ENCODE measurements at regions not wholly inside any gene's neighbourhood (a gene's known extent, or its start where the extent isn't known, plus 50 kb on each side); places are given as distances from the start of the nearest gene placed in this dataset.

- no peak overlapping the region for H3K27ac ChIP-seq (ENCODE audit: low read length)
- no peaks in the 10 kb centered on the region for H3K27me3 ChIP-seq (ENCODE audit: control insufficient read depth, insufficient read depth, low read length)
- no peaks in the 10 kb centered on the region for H3K4me1 ChIP-seq (ENCODE audit: control insufficient read depth, insufficient read depth, low read length)
- no peaks in the 10 kb centered on the region for H3K9me3 ChIP-seq (ENCODE audit: control insufficient read depth, low read depth, low read length)
- H3K36me3 ChIP-seq (ENCODE audit: control insufficient read depth, insufficient read depth, low read length): no peaks in the 10 kb centered on the region
- WGBS (ENCODE audit: insufficient coverage, low lambda C conversion rate): 78% methylated on average over 4 of the region's 11 CpGs
- no peak overlapping the region for H3K4me3 ChIP-seq (ENCODE audit: low read length)
- no peak for DNase-seq
Measured at GRCh38 chr20:48159145-48160008, 374.1 kb upstream of the SULF2 start.

GRCh38 chr20:48158014-48158413 is 372.7 kb upstream of the SULF2 start:
- Histone ChIP-seq H3K36me3 (ENCODE audit: control insufficient read depth, insufficient read depth, low read length) (no peaks in the 10 kb centered on the region), H3K9me3 (ENCODE audit: control insufficient read depth, low read depth, low read length) (no peaks in the 10 kb centered on the region), H3K4me1 (ENCODE audit: control insufficient read depth, insufficient read depth, low read length) (no peaks in the 10 kb centered on the region), H3K27me3 (ENCODE audit: control insufficient read depth, insufficient read depth, low read length) (no peaks in the 10 kb centered on the region), H3K27ac (ENCODE audit: low read length) (no peak overlapping the region), H3K4me3 (ENCODE audit: low read length) (no peak overlapping the region)
- no peak for DNase-seq
- no CpG with 5 or more reads among the region's 2 CpGs for WGBS (ENCODE audit: insufficient coverage, low lambda C conversion rate)

- no peak for DNase-seq
- Histone ChIP-seq H3K4me1 (ENCODE audit: control insufficient read depth, insufficient read depth, low read length) (no peaks in the 10 kb centered on the region), H3K36me3 (ENCODE audit: control insufficient read depth, insufficient read depth, low read length) (no peaks in the 10 kb centered on the region), H3K27ac (ENCODE audit: low read length) (no peak overlapping the region), H3K4me3 (ENCODE audit: low read length) (no peak overlapping the region), H3K27me3 (ENCODE audit: control insufficient read depth, insufficient read depth, low read length) (no peaks in the 10 kb centered on the region), H3K9me3 (ENCODE audit: control insufficient read depth, low read depth, low read length) (no peaks in the 10 kb centered on the region)
- WGBS (ENCODE audit: insufficient coverage, low lambda C conversion rate): no CpG with 5 or more reads among the region's 3 CpGs
Measured at GRCh38 chr20:48156951-48157700, 371.8 kb upstream of the SULF2 start.

GRCh38 chr20:48156521-48156920 is 371.2 kb upstream of the SULF2 start:
- Histone ChIP-seq H3K4me3 (ENCODE audit: low read length) (no peak overlapping the region), H3K4me1 (ENCODE audit: control insufficient read depth, insufficient read depth, low read length) (no peaks in the 10 kb centered on the region), H3K9me3 (ENCODE audit: control insufficient read depth, low read depth, low read length) (no peaks in the 10 kb centered on the region), H3K36me3 (ENCODE audit: control insufficient read depth, insufficient read depth, low read length) (no peaks in the 10 kb centered on the region), H3K27ac (ENCODE audit: low read length) (no peak overlapping the region), H3K27me3 (ENCODE audit: control insufficient read depth, insufficient read depth, low read length) (no peaks in the 10 kb centered on the region)
- no CpG with 5 or more reads among the region's 2 CpGs for WGBS (ENCODE audit: insufficient coverage, low lambda C conversion rate)
- DNase-seq: no peak

- Histone ChIP-seq H3K4me1 (ENCODE audit: control insufficient read depth, insufficient read depth, low read length) (no peaks in the 10 kb centered on the region), H3K36me3 (ENCODE audit: control insufficient read depth, insufficient read depth, low read length) (no peaks in the 10 kb centered on the region), H3K9me3 (ENCODE audit: control insufficient read depth, low read depth, low read length) (no peaks in the 10 kb centered on the region), H3K27me3 (ENCODE audit: control insufficient read depth, insufficient read depth, low read length) (no peaks in the 10 kb centered on the region), H3K4me3 (ENCODE audit: low read length) (no peak overlapping the region), H3K27ac (ENCODE audit: low read length) (no peak overlapping the region)
- no CpG with 5 or more reads among the region's 9 CpGs for WGBS (ENCODE audit: insufficient coverage, low lambda C conversion rate)
- no peak for DNase-seq
Measured at GRCh38 chr20:48155268-48155667, 370.0 kb upstream of the SULF2 start.

GRCh38 chr20:48154040-48154765 is 368.9 kb upstream of the SULF2 start:
- no peak for DNase-seq
- no peak overlapping the region for H3K27ac ChIP-seq (ENCODE audit: low read length)
- H3K4me3 ChIP-seq (ENCODE audit: low read length): no peak overlapping the region
- no peaks in the 10 kb centered on the region for H3K27me3 ChIP-seq (ENCODE audit: control insufficient read depth, insufficient read depth, low read length)
- no peaks in the 10 kb centered on the region for H3K36me3 ChIP-seq (ENCODE audit: control insufficient read depth, insufficient read depth, low read length)
- H3K9me3 ChIP-seq (ENCODE audit: control insufficient read depth, low read depth, low read length): no peaks in the 10 kb centered on the region
- no CpG with 5 or more reads among the region's 14 CpGs for WGBS (ENCODE audit: insufficient coverage, low lambda C conversion rate)
- H3K4me1 ChIP-seq (ENCODE audit: control insufficient read depth, insufficient read depth, low read length): no peaks in the 10 kb centered on the region

- Histone ChIP-seq H3K4me3 (ENCODE audit: low read length) (no peak overlapping the region), H3K4me1 (ENCODE audit: control insufficient read depth, insufficient read depth, low read length) (no peaks in the 10 kb centered on the region), H3K27ac (ENCODE audit: low read length) (no peak overlapping the region), H3K36me3 (ENCODE audit: control insufficient read depth, insufficient read depth, low read length) (no peaks in the 10 kb centered on the region), H3K27me3 (ENCODE audit: control insufficient read depth, insufficient read depth, low read length) (no peaks in the 10 kb centered on the region), H3K9me3 (ENCODE audit: control insufficient read depth, low read depth, low read length) (no peaks in the 10 kb centered on the region)
- no CpG with 5 or more reads among the region's 3 CpGs for WGBS (ENCODE audit: insufficient coverage, low lambda C conversion rate)
- DNase-seq: peak; percentile 17 to 19
Measured at GRCh38 chr20:48153523-48153922, 368.2 kb upstream of the SULF2 start.

GRCh38 chr20:48153103-48153502 is 367.8 kb upstream of the SULF2 start:
- no CpG with 5 or more reads among the region's 10 CpGs for WGBS (ENCODE audit: insufficient coverage, low lambda C conversion rate)

GRCh38 chr20:48150568-48150967 is 365.3 kb upstream of the SULF2 start:
- H3K27me3 ChIP-seq (ENCODE audit: control insufficient read depth, insufficient read depth, low read length): no peaks in the 10 kb centered on the region

More at GRCh38 chr20:48153103-48153502, 367.8 kb upstream of the SULF2 start:
- Histone ChIP-seq H3K27ac (ENCODE audit: low read length) (no peak overlapping the region), H3K4me3 (ENCODE audit: low read length) (no peak overlapping the region), H3K4me1 (ENCODE audit: control insufficient read depth, insufficient read depth, low read length) (no peaks in the 10 kb centered on the region), H3K27me3 (ENCODE audit: control insufficient read depth, insufficient read depth, low read length) (no peaks in the 10 kb centered on the region), H3K9me3 (ENCODE audit: control insufficient read depth, low read depth, low read length) (no peaks in the 10 kb centered on the region), H3K36me3 (ENCODE audit: control insufficient read depth, insufficient read depth, low read length) (no peaks in the 10 kb centered on the region)
- DNase-seq: no peak

GRCh38 chr20:48149902-48150301 is 364.6 kb upstream of the SULF2 start:
- Histone ChIP-seq H3K4me3 (ENCODE audit: low read length) (no peak overlapping the region), H3K4me1 (ENCODE audit: control insufficient read depth, insufficient read depth, low read length) (no peaks in the 10 kb centered on the region), H3K36me3 (ENCODE audit: control insufficient read depth, insufficient read depth, low read length) (no peaks in the 10 kb centered on the region), H3K27ac (ENCODE audit: low read length) (no peak overlapping the region), H3K9me3 (ENCODE audit: control insufficient read depth, low read depth, low read length) (no peaks in the 10 kb centered on the region), H3K27me3 (ENCODE audit: control insufficient read depth, insufficient read depth, low read length) (no peaks in the 10 kb centered on the region)
- no peak for DNase-seq
- no CpG with 5 or more reads among the region's 15 CpGs for WGBS (ENCODE audit: insufficient coverage, low lambda C conversion rate)

More at GRCh38 chr20:48150568-48150967, 365.3 kb upstream of the SULF2 start:
- Histone ChIP-seq H3K4me1 (ENCODE audit: control insufficient read depth, insufficient read depth, low read length) (no peaks in the 10 kb centered on the region), H3K36me3 (ENCODE audit: control insufficient read depth, insufficient read depth, low read length) (no peaks in the 10 kb centered on the region), H3K27ac (ENCODE audit: low read length) (no peak overlapping the region), H3K9me3 (ENCODE audit: control insufficient read depth, low read depth, low read length) (no peaks in the 10 kb centered on the region), H3K4me3 (ENCODE audit: low read length) (no peak overlapping the region)
- DNase-seq: no peak
- no CpG with 5 or more reads among the region's 7 CpGs for WGBS (ENCODE audit: insufficient coverage, low lambda C conversion rate)
